HepG2 (cell line): ENCODE measurements at regions not wholly inside any gene's neighbourhood (a gene's known extent, or its start where the extent isn't known, plus 50 kb on each side); places are given as distances from the start of the nearest gene placed in this dataset.

ENCODE experiments used
- CHD4 ChIP-seq: fragments of 200-600 bp; sonication (generic); IDR thresholded peaks from 2 replicates; pipeline ENCODE4 v1.7.0; 2017; ENCODE audit warnings: mild to moderate bottlenecking, low read length, borderline replicate concordance
- HES4 ChIP-seq: sonication (generic); formaldehyde crosslinking; IDR thresholded peaks from 2 replicates; pipeline ENCODE4 v1.9.0; 2021; ENCODE audit warnings: mild to moderate bottlenecking, missing genetic modification reagents, borderline replicate concordance
- HMGXB3 ChIP-seq: sonication (generic); formaldehyde crosslinking; IDR thresholded peaks from 2 replicates; pipeline ENCODE4 v1.4.0; 2020; ENCODE audit warnings: missing genetic modification reagents, borderline replicate concordance
- KMT2B ChIP-seq: IDR thresholded peaks from 2 replicates; pipeline ENCODE4 v1.6.1; 2016; ENCODE audit warnings: missing genetic modification reagents, missing compliant biosample characterization
- ZNF383 ChIP-seq: sonication (generic); formaldehyde crosslinking; IDR thresholded peaks from 2 replicates; pipeline ENCODE4 v1.4.0; 2020; ENCODE audit warnings: missing genetic modification reagents, mild to moderate bottlenecking, borderline replicate concordance
- ZNF749 ChIP-seq: sonication (generic); formaldehyde crosslinking; IDR thresholded peaks from 2 replicates; pipeline ENCODE4 v1.8.0; 2022; ENCODE audit warnings: mild to moderate bottlenecking, missing genetic modification reagents, moderate library complexity, borderline replicate concordance
- TF ChIP-seq, protein P1 (sequence below): sonication (generic); formaldehyde crosslinking; conservative IDR thresholded peaks from 2 replicates; pipeline ENCODE4 v1.8.0; 2022; ENCODE audit warnings: low read depth, missing genetic modification reagents

DNA sequence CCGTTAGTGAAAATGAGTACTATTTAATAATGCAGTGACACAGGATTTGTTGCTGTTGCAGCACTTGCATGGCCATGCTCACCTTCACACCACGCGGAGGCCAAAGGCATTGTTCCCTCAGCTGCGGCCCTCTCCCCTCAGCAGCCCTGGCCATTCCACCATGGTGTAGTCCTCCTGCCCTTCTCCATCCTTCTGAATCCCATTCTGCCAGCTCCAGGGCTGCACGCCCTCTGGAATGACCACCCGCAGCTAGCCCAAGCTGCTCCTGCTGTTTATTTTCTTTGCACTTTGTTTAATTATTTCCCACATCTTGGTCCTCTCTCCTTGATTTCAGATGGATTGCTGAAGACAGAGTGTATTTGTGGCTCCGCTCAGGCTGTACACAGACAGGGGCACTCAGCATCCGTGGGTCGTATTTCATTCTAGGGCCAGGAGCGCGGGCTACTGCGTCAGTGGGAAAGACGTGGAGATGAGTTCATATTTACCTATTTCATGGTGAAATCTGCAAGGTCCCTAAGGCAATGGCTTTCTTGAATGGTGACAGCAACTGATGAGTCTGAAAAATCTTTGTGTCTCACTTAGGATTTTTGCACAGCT, 81.4 kb upstream of the DUSP22 start (continued):
- no peak for TF ChIP-seq ZNF749 (CRISPR knock-in tag)
- TF ChIP-seq ZNF383 (CRISPR knock-in tag) = no peak
- no peak for TF ChIP-seq HMGXB3 (CRISPR knock-in tag)
- TF ChIP-seq HES4 (CRISPR knock-in tag) = no peak
- TF ChIP-seq CHD4 = no peak
- TF ChIP-seq KMT2B (CRISPR knock-in tag) = no peak
- TF ChIP-seq, protein P1, sequence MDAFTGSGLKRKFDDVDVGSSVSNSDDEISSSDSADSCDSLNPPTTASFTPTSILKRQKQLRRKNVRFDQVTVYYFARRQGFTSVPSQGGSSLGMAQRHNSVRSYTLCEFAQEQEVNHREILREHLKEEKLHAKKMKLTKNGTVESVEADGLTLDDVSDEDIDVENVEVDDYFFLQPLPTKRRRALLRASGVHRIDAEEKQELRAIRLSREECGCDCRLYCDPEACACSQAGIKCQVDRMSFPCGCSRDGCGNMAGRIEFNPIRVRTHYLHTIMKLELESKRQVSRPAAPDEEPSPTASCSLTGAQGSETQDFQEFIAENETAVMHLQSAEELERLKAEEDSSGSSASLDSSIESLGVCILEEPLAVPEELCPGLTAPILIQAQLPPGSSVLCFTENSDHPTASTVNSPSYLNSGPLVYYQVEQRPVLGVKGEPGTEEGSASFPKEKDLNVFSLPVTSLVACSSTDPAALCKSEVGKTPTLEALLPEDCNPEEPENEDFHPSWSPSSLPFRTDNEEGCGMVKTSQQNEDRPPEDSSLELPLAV (CRISPR knock-in tag) = no peak
